ENCODE measurements at regions not wholly inside any gene's neighbourhood (a gene's known extent, or its start where the extent isn't known, plus 50 kb on each side); places are given as distances from the start of the nearest gene placed in this dataset.
"Not testable (repeated sequence)": the region's sequence is repeated elsewhere in the genome, so short reads cannot be mapped to it uniquely, and the experiment has no call there.

DNA sequence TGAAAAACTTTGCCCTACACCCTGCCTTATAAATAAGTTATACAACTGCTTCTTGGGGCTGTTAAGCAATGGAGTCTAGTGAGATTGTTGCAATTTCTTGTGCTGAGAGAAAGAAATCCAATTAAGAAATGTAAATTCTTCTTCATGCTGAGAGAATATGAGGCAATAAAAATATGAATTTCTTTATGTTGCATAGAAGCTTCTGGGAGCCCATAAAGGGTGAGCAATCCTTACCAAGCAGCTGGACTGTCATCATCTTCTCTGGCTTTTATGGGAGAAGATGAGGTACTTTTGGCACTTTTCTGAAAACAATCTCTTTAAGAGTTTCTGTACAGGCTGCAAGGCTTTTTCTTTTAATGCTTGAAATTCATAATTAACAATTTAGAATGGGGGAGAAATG lies 204.3 kb downstream of the DMRTA1 start:
- DNase-seq (ENCODE audit: low spot score): no peak

DNA sequence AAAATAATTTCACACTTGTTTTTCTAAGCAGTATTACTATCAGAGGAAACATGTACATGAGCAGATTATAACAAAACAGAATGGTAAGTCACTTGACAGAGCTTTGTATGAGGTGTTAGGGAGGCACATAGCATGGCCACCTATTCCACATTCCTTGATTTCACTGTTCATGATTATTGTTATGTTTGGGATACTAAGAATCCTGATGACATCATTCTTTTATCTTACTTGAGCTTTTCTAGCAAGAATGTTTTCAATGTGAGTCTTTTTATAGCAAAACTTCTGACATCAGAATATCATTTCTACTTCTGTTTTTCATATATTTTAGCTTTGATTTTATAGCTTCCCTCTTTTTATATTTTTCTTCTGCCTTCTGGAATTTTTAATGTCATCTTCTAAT lies 208.2 kb downstream of the DMRTA1 start:
- no peak for DNase-seq (ENCODE audit: low spot score)

DNA sequence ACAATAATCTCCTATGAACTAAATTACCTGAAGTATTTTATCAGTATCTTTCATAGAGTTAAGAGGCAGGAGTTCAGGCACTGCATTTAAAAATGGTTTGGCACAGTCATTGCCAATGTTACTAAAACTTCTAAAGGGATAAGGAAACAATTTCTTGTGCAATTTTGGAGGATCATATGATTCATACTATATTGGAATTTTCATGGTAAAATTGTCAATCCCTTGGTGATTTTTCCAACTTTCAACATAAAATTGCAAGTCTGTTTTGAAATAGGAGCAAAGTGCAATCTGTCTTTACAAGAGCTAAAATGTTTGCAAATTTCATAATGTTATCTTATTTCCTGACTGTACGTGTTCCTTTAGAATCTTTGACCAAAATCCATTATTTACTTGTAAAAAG lies 211.1 kb downstream of the DMRTA1 start:
- no peak for DNase-seq (ENCODE audit: low spot score)

DNA sequence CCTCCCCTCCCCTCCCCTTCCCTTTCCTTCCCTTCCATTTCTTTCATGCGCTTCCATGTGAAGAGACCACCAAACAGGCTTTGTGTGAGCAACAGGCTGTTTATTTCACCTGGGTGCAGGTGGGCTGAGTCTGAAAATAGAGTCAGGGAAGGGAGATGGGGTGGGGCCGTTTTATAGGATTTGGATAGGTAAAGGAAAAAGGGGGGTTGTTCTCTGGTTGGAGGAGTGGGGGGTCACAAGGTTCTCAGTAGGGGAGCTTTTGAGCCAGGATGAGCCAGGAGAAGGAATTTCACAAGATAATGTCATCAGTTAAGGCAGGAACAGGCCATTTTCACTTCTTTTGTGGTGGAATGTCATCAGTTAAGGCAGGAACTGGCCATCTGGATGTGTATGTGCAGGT lies 211.9 kb downstream of the DMRTA1 start:
- DNase-seq (ENCODE audit: low spot score): not testable (repeated sequence)

DNA sequence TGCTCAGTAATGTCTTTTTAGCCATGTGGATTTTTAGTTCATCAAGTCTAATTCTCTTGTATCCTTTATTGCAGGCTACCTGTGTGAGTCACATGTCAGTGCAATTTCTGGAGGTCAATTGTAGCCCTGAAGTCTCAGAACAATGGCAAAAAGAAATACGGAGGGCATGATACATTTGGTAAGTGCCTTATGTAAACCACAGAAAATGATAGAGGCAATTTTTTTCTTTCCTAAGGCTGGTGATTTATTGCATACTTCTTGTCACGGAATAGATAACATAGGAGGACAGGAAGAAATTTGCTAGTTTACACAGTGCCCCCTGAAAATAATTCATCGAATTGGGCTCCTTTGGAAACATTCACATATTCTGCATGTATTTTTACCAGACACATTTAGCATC lies 235.9 kb downstream of the DMRTA1 start:
- no peak for DNase-seq (ENCODE audit: low spot score)

DNA sequence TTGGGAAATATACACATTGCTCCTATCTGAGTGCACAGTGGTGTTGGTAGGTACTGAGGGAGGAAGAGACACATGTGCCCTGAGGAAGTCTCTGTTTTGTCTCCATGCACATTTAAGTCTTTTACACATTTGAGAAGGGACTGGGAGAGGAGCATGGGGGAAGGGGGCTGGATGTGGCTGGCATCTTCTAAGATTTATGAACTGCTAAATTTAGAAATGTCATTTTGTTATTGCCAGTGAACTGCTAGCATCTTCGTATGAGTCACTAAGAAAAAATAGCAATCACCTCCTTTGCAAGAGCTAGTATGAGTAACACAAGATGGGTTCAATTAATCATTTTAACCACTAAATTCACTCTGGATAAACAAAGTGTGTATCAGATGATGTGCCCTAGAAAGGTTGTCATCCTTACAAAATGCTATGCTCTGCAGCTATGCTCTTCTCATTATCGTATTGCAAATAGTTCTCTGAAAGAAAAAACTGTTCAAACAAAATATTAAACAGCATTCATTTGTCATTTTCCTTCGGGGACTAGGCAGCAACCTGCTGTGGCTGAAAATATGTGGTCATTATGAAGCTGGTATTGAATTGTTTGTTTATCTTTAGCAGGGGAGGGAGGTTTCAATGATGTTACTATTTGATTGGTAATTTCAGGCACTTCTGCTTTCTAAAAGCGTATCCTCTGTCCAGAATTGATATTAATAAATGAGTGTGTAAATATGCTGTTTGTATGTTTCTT lies 236.5 kb downstream of the DMRTA1 start:
- no peak for DNase-seq (ENCODE audit: low spot score)

DNA sequence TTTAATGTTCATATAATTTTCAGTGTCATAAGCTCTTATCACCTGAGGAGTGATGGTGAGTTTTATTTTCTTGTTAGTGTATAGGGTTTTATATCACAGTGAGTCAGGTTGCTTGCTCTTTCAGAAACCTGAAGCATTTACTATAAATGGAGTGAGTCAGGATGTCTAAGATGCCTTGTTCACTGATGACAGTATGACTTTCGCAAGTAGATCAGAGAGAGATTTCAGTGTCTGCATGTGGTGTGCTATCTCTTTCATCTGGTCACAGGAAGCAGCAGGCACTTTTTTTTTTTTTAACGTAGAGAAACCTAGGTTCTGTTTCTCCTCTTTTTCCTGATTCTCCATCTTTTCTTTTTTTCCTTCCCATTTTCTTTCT lies 237.1 kb downstream of the DMRTA1 start:
- no peak for DNase-seq (ENCODE audit: low spot score)

DNA sequence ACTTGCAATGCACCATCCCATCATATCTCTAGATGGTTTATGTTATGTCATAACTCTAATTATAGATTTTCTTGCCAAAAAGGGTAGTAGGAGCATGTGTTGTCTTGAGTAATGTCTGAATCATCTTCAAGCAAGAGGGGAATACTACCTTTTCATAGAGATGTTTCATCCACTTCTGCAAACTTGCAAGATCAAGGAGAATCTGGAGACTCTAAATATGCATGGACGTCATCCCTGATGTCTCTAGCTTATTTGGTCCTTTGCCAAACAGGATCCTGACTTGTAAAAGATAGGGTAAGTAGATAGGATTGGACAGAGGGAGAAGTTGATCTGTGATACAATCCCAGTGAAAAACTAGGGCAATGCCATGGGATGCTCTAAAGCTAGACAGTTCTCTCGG lies 246.5 kb downstream of the DMRTA1 start:
- DNase-seq (ENCODE audit: low spot score): no peak

DNA sequence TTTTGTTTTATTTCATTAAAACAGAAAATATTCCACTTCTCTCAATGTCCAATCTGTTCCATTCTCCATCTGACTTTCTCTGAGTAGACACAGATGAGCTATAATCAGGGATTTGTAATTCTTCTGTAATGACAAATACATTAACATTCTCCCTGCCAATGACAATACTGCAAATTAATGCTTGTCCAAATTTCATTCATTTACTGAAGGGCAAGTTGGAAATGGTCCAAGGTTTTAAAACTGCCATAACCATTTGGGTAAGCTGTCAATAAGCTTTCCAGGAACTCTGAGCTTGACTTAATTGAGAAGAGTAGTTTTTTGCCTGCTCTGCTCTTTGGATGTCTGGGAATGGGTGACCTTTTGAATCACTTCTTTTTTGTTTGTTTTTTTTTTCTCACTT lies 253.5 kb downstream of the DMRTA1 start:
- no peak for DNase-seq (ENCODE audit: low spot score)

DNA sequence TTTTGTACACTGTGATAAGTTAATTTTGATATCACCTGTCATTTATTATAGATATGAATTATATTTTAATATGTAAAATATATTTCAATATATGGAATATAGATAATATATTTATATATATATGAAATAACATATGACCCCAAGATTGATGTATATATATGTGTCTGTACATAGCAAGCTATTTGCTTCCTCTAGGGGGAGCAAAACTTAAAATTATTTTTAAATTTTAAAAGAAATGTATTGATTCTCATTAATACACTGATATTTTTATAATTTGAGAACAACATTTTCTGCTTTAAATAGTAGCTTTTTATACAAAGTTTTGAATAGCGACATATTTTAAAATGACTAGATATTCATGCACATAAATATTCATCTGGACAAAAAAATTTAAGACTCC lies 272.0 kb downstream of the DMRTA1 start:
- DNase-seq (ENCODE audit: low spot score): no peak

DNA sequence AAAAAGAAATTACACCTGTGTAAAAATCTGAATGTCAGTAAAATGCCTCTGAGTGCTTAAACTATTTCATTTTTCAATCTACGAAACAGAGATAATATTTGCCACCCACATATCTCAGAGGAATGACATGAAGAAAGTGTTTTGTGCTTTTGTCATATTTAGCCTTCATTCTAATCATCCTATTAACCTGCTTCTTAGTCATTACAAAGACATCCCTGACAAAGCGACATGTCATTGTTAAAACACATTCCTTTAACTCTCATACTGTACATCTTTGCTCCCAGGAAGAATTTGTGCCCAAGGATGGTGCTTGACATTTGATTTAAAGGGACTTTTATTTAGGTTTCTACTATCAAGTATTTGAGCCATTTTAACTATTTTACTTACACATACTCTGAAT lies 275.9 kb downstream of the DMRTA1 start:
- DNase-seq (ENCODE audit: low spot score): no peak

DNA sequence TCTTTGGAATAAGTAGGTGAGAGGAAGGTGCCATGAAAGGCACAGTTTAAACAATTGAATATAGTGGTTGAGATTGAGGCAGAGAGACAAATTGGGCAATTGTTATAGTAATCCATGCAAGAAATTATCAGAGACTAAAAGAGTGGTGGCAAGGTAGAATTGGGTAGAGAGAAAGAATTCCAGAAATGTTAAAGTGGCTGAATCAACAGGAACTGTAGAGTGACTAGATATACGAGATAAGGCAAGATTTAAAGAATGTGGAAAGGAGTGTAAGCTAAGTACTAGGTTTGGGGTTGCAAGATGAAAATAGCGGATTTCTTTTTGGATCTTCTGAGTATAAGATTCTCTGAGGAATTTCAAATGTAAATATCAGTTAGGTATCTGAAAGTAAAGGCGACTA lies 285.2 kb downstream of the DMRTA1 start:
- no peak for DNase-seq (ENCODE audit: low spot score)

DNA sequence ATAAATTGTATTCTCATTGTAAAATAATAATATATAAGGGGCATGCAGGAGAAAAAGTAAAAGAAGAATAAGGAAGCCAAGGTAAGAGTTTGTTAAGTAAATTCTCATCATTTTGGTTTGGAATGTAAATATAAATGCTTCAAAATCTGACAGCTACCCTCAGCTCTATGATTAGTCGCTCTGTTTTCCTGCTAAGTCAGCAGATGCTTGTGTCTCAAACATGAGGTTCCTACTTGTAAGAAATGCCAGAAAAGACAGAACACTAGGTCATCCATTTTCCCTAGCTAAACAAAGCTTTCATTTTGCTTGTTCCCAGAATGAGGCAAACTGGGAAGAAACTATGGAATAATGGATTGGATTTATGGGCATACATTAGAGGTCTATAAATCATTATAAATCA lies 293.1 kb downstream of the DMRTA1 start:
- DNase-seq (ENCODE audit: low spot score): no peak

DNA sequence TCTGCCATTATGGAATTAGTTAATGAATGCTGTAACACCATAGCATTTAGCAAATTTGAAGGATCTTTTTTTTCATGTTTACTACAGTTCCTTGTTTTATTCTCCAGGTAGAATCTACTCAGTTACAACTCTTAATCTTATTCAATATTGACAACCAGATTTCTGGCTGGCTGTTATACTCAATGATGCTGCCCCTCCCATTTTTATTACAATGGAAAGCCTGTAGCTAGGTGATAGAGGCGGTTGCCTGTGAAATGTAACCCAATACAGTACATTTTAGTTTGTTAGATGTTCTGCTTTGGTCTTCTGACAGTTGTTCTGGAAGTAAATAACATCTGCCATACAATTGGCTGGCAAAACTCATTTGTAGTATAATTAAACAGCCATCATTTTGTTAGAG lies 294.2 kb downstream of the DMRTA1 start:
- DNase-seq (ENCODE audit: low spot score): no peak

DNA sequence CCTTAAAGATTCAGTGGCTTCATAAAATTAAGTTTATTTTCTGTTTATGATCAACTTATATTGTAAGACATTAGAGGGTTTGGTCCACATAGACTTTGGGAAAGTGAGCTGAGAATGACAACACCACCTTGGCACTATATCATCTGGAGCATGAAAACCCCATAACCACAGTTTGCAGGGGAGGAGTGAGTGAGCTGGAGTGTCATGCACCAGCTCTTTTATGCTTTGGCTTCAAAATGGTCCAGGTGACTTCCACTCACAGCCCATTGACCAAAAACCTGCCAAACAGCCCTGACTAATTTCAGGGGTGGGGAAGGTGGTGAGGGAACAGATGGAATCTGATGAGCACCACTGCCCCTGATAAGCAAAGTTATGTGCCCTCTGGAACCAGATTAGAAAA lies 295.8 kb downstream of the DMRTA1 start:
- DNase-seq (ENCODE audit: low spot score): no peak

DNA sequence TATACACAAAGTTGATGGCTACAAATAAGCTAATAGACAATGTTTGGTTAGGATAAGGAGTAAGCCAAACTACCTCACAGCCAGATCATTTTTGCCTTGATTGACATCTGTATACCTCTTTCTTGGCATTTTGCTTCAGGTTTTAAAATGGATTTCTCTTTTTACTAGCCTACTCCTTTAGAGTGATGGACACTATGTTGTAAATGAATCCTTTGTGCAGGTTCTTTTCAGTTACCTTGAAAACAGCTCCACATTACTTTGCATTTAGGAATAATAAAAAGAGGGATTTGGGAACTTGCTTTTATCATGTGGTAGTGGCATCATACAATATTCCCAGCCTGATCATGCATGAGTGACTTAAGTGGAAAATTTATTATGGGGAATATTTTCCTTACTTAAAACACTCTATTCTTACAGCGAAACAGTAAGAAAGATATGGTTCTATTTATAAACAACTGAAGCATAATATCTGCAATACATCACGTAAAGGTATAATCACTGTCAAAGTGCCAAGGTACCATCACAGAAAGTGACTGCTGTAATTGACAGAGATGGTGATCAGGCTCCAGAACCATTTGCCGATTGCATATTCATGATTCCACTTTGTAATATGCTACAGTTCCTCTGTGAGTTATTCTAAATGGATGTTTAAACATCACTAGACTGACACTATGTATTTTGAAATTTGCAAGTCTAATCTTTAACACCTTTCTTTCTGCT lies 327.0 kb downstream of the DMRTA1 start:
- DNase-seq (ENCODE audit: low spot score): no peak

DNA sequence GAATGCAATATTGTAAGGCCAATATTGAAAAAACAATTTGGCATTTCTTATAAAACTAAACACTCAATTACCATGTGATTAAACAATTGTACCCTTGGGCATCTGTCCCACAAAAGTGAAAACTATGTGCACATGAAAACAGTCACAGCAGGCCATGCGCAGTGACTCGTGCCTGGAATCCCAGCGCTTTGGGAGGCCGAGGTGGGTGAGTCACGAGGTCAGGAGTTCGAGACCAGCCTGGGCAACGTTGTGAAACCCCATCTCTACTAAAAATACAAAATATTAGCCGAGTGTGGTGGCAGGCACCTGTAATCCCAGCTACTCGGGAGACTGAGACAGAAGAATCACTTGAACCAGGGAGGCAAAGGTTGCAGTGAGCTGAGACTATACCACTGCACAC lies 343.7 kb downstream of the DMRTA1 start:
- no peak for DNase-seq (ENCODE audit: low spot score)

DNA sequence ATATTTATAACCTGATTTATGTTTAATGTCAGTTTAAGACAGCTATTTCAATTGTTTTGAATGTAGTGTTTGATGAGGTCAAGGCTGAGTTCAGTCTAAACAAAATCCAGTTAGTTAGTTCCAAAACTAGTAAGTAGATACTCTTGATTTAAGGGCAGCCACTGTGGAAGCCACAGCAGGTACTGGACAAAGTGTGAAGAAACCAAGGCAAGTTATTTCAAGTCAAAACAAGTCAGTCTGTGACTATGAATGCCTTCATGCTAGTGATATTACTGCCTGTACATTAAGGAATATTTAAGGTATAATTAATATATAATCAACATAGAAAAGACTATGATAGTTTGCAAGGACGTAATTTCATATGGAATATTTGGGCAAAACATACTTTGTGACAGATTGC lies 362.3 kb downstream of the DMRTA1 start:
- DNase-seq (ENCODE audit: low spot score): no peak

DNA sequence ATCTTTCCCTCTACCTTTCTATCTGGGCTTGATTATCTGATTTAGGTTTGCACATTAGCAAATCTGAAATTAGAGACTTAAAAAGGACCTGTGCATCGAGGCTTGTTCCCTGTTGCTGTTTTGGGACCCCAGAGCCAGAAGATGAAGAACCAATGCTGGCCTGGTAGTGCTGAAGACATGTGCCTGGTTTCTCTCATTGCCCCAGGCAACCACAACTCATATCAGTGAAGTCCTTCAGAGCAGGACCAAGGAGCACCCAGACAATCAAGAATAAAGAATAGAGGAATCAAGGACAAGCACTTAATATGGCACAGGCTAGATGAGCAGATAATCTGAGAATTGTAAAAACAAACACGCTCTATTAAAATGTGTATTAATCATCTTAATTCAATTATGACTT lies 362.7 kb downstream of the DMRTA1 start:
- DNase-seq (ENCODE audit: low spot score): no peak

DNA sequence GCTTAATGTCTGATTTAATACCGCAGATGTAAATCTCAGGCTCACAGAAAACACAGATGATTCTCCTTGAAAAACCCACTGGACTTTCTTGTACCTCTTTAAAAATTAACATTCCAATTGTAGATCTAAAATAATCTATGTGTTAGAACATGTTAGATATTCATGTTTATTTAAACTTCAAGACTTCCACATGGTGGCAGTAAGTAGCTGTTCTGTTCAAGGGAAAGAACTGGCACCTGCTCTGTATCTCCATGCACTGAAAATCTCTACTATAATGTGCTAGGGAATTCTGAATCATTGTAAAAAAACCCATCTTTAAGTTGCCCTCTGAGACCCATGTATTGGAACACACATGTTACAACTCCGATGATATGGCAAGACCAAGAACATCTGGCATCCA lies 366.9 kb downstream of the DMRTA1 start:
- no peak for DNase-seq (ENCODE audit: low spot score)

DNA sequence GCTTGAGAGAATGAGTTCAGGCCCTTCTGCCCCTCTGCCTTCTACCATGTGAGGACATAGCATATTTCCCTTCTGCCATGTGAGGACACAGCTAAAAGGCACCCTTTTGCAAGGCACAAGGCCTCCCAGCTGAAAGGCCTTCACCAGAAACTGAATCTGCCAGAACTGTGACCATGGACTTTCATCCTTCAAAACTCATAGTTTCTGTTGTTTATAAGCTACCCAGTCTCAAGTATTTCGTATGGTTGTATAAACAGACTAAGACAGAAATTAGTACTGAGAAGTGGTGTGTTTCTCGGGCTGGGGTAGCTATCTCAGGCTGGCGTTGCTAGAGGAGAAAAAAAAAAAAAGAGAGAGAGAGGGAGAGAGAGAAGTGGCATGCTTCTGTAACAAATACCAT lies 368.6 kb downstream of the DMRTA1 start:
- DNase-seq (ENCODE audit: low spot score): no peak

DNA sequence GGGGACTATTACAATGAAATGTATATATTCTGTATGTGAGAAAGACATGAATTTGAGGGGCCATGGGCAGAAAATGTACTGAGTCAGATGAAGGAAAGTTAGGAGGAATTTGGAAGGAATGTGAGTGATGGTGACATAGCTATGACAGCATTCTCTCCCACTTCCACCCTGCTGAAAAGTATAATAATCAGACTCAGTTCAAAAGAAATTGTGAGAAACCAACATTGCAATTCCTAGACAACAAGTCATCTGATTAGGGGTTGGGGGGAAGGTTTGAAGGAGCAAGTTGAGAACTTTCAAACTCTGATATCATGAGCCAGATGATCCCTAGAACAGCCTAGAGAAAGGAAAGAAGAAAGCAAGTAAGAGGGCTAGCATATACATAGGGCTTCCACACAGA lies 370.6 kb downstream of the DMRTA1 start:
- DNase-seq (ENCODE audit: low spot score): no peak

DNA sequence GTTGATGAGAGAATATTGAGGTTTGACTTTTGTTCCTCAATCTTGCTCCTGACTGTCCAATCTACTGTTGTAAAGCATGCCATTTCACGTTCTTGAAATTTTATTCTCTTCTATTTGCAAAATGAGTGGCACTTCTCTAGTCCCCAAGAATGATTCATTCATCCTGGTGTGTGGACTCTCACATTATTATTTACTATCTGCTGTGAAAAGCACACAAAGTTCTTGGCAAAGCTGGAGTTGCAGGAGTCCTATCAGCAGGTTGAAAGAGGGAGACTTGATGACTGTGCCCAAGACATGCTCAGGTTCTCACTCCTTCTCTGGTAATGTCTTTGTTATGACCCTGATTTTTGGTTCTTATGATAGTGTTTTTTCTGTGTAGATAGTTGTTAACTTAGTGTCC lies 382.6 kb downstream of the DMRTA1 start:
- DNase-seq (ENCODE audit: low spot score): no peak

DNA sequence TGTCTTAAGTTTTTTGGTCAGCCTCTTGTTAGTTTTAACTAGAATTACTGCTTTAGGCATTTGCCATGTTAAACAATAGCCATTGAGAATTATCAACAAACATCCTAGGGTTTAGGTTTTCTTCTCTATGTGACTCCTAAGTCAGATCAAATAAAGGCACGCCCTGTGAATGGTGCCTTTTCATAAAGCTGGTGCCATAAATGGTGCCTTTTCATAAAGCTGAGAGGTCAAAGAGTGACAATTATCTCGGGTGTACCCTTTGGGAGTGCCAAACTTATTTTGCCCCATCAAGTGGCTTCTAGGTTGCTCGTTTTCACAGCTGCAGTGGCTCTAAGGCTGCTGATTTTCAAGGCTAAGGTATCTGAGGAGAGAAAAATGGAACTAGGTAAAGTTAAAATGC lies 391.6 kb downstream of the DMRTA1 start:
- no peak for DNase-seq (ENCODE audit: low spot score)

Measured in left forelimb (tissue), 1 donor.